Heart left ventricle (tissue), 13 donors: ENCODE measurements at regions not wholly inside any gene's neighbourhood (a gene's known extent, or its start where the extent isn't known, plus 50 kb on each side); places are given as distances from the start of the nearest gene placed in this dataset.

Source experiments
- CTCF ChIP-seq, 12 donors: fragments of 200-600 bp; sonication (generic) in 4 of 12; IDR thresholded peaks; one replicate each; pipeline versions ENCODE4 v1.5.0 to v1.8.0; 2018 to 2022; ENCODE audit warnings: antibody characterized with exemption in 12 of 12, mild to moderate bottlenecking in 5 of 12
- POLR2A ChIP-seq, 2 donors: fragments of 450-650 bp; IDR thresholded peaks; one replicate each; pipeline ENCODE4 v1.6.1; 2017; ENCODE audit warnings: antibody characterized with exemption in 2 of 2, mild to moderate bottlenecking in 2 of 2, moderate library complexity in 2 of 2
- donor health status: ischemic (EF 13 %, LVEDD 7.1; RV severe dilation, severe dysfunction).
- donor health status: DM: no; HTN: yes; CAD: no.
- donor health status: DM: no; HTN: no; CAD: no.
- donor health status: ischemic (EF 25% LVEDD 6.9; RV normal size, moderate dysfunction).
- donor health status: ischemic (EF 25% LVEDD 5.7; RV mildly dilated, moderate dysfunction).
- donor health status: ischemic (EF 35%, LVEDD 5.7; RV mildly dilated, moderate dysfunction).
- donor health status: nonischemic (EF 11% LVEDD 7.7; RV severe dilation, severe dysfunction).
- donor health status: DM: yes; HTN: yes; CAD: no.
- donor health status: PGD.
- donor health status: ischemic (EF 29% LVEDD 5.4; RV normal size, mild dysfunction).
- donor health status: nonischemic (EF 23%, LVEDD 6.1; RV moderate dilation, normal function).

GRCh38 chr5:89041249-89041779 is 158.3 kb upstream of the MEF2C start:
- TF ChIP-seq CTCF (IDR thresholded peaks at IDR 0.05) (no peak), POLR2A (IDR thresholded peaks at IDR 0.05) (no peak)
